K562 (cell line): ENCODE measurements at regions not wholly inside any gene's neighbourhood (a gene's known extent, or its start where the extent isn't known, plus 50 kb on each side); places are given as distances from the start of the nearest gene placed in this dataset.
A peak's percentile ranks its signal among the peaks of the same experiment; 100 is the strongest.

Experiments used
- ATAC-seq: fragments of 200-7000 bp; cut with Tn5 transposase; 3 replicates; pipeline ENCODE4 v1.9.1; 2020; ENCODE audit warnings: moderate library complexity
- BruUV-seq: library from RNA; stranded (reverse); fragments of 400-500 nt; replicated peaks from 2 replicates; lab custom pipeline; 2021; lab: Mats Ljungman, UMichigan
- CTCF ChIA-PET: fragments of 300-600 bp; formaldehyde crosslinking; extraction: SDS; loops from one replicate; lab custom pipeline; 2021; ENCODE audit warnings: low intra/inter-chr PET ratio; lab: Yijun Ruan, JAX
- POLR2A ChIA-PET: fragments of 300-600, 350-650 bp; sonication (Branson Sonifier 250); formaldehyde crosslinking; extraction: SDS; loops from one replicate; lab custom pipeline; 2021; ENCODE audit warnings: antibody characterized with exemption, inconsistent platforms; lab: Yijun Ruan, JAX
- DNase-seq, 4 experiments: peaks; one replicate each; pipeline versions ENCODE4 v3.0.0 to v3.0.0-alpha.2; 2011 to 2018; ENCODE audit warnings: low spot score in 3 of 4, mixed read lengths in 3 of 4; ENCODE audit errors: extremely low read depth in 1 of 4
- FAIRE-seq: peaks from 2 replicates; lab custom pipeline; 2011; peaks lifted over from hg19 to GRCh38; lab: Jason Lieb, UNC
- H2AFZ ChIP-seq: 2 replicates; pipeline ENCODE4 v1.6.0; 2011; ENCODE audit warnings: low read depth, low read length, control low read depth, inconsistent platforms
- H3K27ac ChIP-seq: fragments of 200-600 bp; 3 replicates; pipeline ENCODE4 v1.8.0; 2011; ENCODE audit warnings: low read depth, mild to moderate bottlenecking, control low read depth, inconsistent platforms, low read length, moderate library complexity, mixed read lengths; ENCODE audit errors: extremely low read depth
- H3K27me3 ChIP-seq, 2 experiments: fragments of 300-600 bp in 1 of 2; 2 replicates in 1 of 2; 3 replicates in 1 of 2; pipeline versions ENCODE4 v1.6.0 to v1.8.0; 2011; ENCODE audit warnings: inconsistent platforms in 2 of 2, low read length in 2 of 2, mild to moderate bottlenecking in 1 of 2, mixed read lengths in 1 of 2, moderate library complexity in 1 of 2; ENCODE audit not compliant: control insufficient read depth in 2 of 2, insufficient read depth in 2 of 2
- H3K36me3 ChIP-seq: fragments of 300-600 bp; 3 replicates; pipeline ENCODE4 v1.8.0; 2011; ENCODE audit warnings: mild to moderate bottlenecking, low read length, inconsistent platforms; ENCODE audit not compliant: control insufficient read depth, insufficient read depth
- H3K4me1 ChIP-seq, 2 experiments: fragments of 200-600 bp in 1 of 2; replicated peaks in 1 of 2; 2 replicates in 1 of 2; 3 replicates in 1 of 2; pipeline versions ENCODE4 v1.5.1 to v1.8.0; 2011; ENCODE audit warnings: inconsistent platforms in 2 of 2, low read length in 2 of 2, mild to moderate bottlenecking in 1 of 2, mixed read lengths in 1 of 2, moderate library complexity in 1 of 2; ENCODE audit not compliant: control insufficient read depth in 2 of 2, insufficient read depth in 2 of 2
- H3K4me2 ChIP-seq: 2 replicates; pipeline ENCODE4 v1.6.1; 2011; ENCODE audit warnings: low read length, control low read depth, inconsistent platforms, mixed read lengths; ENCODE audit not compliant: insufficient read depth
- H3K4me3 ChIP-seq: fragments of 200-600 bp; sonication (generic), shearing (Covaris generic); 2 replicates; pipeline ENCODE4 v1.5.1; 2016; ENCODE audit warnings: control low read depth, inconsistent platforms
- H3K79me2 ChIP-seq: fragments of 200-600 bp; 3 replicates; pipeline ENCODE4 v1.8.0; 2011; ENCODE audit warnings: low read length, inconsistent platforms; ENCODE audit not compliant: control insufficient read depth, insufficient read depth
- H3K9ac ChIP-seq, 2 experiments: 2 replicates each; pipeline versions ENCODE4 v1.6.0 to v1.6.1; 2011; ENCODE audit warnings: low read depth in 2 of 2, low read length in 2 of 2, control low read depth in 1 of 2, inconsistent platforms in 1 of 2, mild to moderate bottlenecking in 1 of 2, mixed read lengths in 1 of 2; ENCODE audit not compliant: insufficient read depth in 1 of 2
- H3K9me1 ChIP-seq: one replicate; pipeline ENCODE4 v1.6.0; 2011; ENCODE audit warnings: inconsistent platforms, mild to moderate bottlenecking, low read length, moderate library complexity; ENCODE audit not compliant: control insufficient read depth, insufficient read depth
- H3K9me3 ChIP-seq: replicated peaks from 2 replicates; pipeline ENCODE4 v1.5.1; 2011; ENCODE audit warnings: low read depth, low read length, inconsistent platforms; ENCODE audit not compliant: control insufficient read depth, insufficient read depth
- H4K20me1 ChIP-seq: replicated peaks from 2 replicates; pipeline ENCODE4 v1.6.1; 2011; ENCODE audit warnings: low read length, inconsistent platforms, mixed read lengths; ENCODE audit not compliant: control insufficient read depth, insufficient read depth
- CREB3 ChIP-seq: fragments of 450-650 bp; conservative IDR thresholded peaks from 2 replicates; pipeline ENCODE4 v1.6.1; 2016; ENCODE audit warnings: missing genetic modification characterization, low read depth, mild to moderate bottlenecking, missing compliant biosample characterization, moderate library complexity
- KHSRP ChIP-seq: fragments of 450-650 bp; IDR thresholded peaks from 2 replicates; pipeline ENCODE4 v1.6.1; 2017
- NR2C1 ChIP-seq, 2 experiments: fragments of 450-650 bp; IDR thresholded peaks; 2 replicates each; pipeline ENCODE4 v1.6.1; 2017; ENCODE audit warnings: mild to moderate bottlenecking in 2 of 2, antibody characterized with exemption in 1 of 2, inconsistent platforms in 1 of 2, missing compliant biosample characterization in 1 of 2, missing genetic modification characterization in 1 of 2
- NR2C2 ChIP-seq, 2 experiments: fragments of 200-800 bp in 1 of 2; sonication (Bioruptor generic) in 1 of 2; sonication (generic) in 1 of 2; formaldehyde crosslinking in 1 of 2; IDR thresholded peaks; 2 replicates each; pipeline versions ENCODE4 v1.6.1 to v1.8.0; 2016 to 2022; ENCODE audit warnings: mild to moderate bottlenecking in 1 of 2, missing compliant biosample characterization in 1 of 2, missing genetic modification characterization in 1 of 2, missing genetic modification reagents in 1 of 2
- RFX7 ChIP-seq: fragments of 250-450 bp; sonication (Bioruptor Pico); IDR thresholded peaks from 2 replicates; pipeline ENCODE4 v1.5.1; 2021; ENCODE audit warnings: mild to moderate bottlenecking
- ZNF24 ChIP-seq: fragments of 450-650 bp; IDR thresholded peaks from 2 replicates; pipeline ENCODE4 v1.6.1; 2016
- WGBS: fragments of 100-300 bp; shearing (Covaris generic); methylation state at CpG from one replicate; pipeline ENCODE4 v1.1.6; 2016; ENCODE audit warnings: low coverage, mixed read lengths; ENCODE audit not compliant: insufficient coverage; ENCODE audit errors: missing lambda C conversion rate; 5-methylcytosine and 5-hydroxymethylcytosine counted together
- in situ Hi-C: fragments of 300-500 bp; cut with MboI; formaldehyde crosslinking; loops from 4 replicates; pipeline ENCODE4 v1.15.0; 2018; ENCODE audit warnings: inconsistent platforms, mixed read lengths
- intact Hi-C: fragments of 100-400 bp; cut with micrococcal nuclease; formaldehyde crosslinking; loops from 2 replicates; pipeline ENCODE4 v1.14.2; 2022
- TF ChIP-seq, protein P1 (sequence below): sonication (generic); formaldehyde crosslinking; IDR thresholded peaks from 2 replicates; pipeline ENCODE4 v1.8.0; 2022; ENCODE audit warnings: mild to moderate bottlenecking, missing genetic modification reagents, borderline replicate concordance
- TF ChIP-seq, protein P2 (sequence below): sonication (generic); formaldehyde crosslinking; IDR thresholded peaks from 2 replicates; pipeline ENCODE4 v1.9.0; 2022; ENCODE audit warnings: mild to moderate bottlenecking, missing genetic modification reagents

GRCh38 chr16:5207001-5207523 lies 109.5 kb upstream of the EEF2KMT start:
- Histone ChIP-seq H3K9me3 (no peaks in the 10 kb centered on the region), H3K9me1 (no peaks in the 10 kb centered on the region), H3K9ac (no peak overlapping the region), H3K4me3 (no peak overlapping the region), H3K4me1 (peaks cover 0 to 4% of the 10 kb centered on the region in 2 experiments; a peak in 1 of 5 replicates), H3K79me2 (no peaks in the 10 kb centered on the region), H3K36me3 (no peaks in the 10 kb centered on the region), H4K20me1 (no peaks in the 10 kb centered on the region), H2AFZ (no peak overlapping the region), H3K4me2 (no peak overlapping the region), H3K27me3 (no peaks in the 10 kb centered on the region), H3K27ac (no peak overlapping the region)
- DNase-seq = no peak
- no peak for ATAC-seq
- ChIA-PET CTCF (no interaction called here), POLR2A (interaction anchor here (0.7 kb wide), 1 partner anchor 19 kb away, joined by 3 read pairs; no protein-coding TSS in a partner anchor)
- no peak for TF ChIP-seq RFX7
- TF ChIP-seq NR2C1 (IDR thresholded peaks at IDR 0.05) = peak; percentile 66; the same call in 1 of the 2 replicates
- TF ChIP-seq NR2C1 (tag; IDR thresholded peaks at IDR 0.05) = peak; percentile 50; the same call in 1 of the 2 replicates
- TF ChIP-seq NR2C2 (CRISPR knock-in tag; IDR thresholded peaks at IDR 0.05) = no peak
- TF ChIP-seq NR2C2 (tag; IDR thresholded peaks at IDR 0.05) = peak; percentile 29; the same call in 1 of the 2 replicates
- in situ Hi-C loops (no loop called here), intact Hi-C loops (no loop called here)
- FAIRE-seq = no peak
- under 1% methylated on average over 22 of the region's 26 CpGs for WGBS
- BruUV-seq = no TSS peak

GRCh38 chr16:5206331-5206990 lies 108.9 kb upstream of the EEF2KMT start:
- H3K79me2 ChIP-seq = no peaks in the 10 kb centered on the region
- DNase-seq (no peak), ATAC-seq (no peak), FAIRE-seq (no peak)
- ChIA-PET POLR2A (interaction anchor here (0.7 kb wide), 1 partner anchor 20 kb away, joined by 3 read pairs; no protein-coding TSS in a partner anchor), CTCF (no interaction called here)
- WGBS = 0% methylated on average over 4 of the region's 4 CpGs
- no peak overlapping the region for H3K4me3 ChIP-seq
- H3K9me3 ChIP-seq = no peaks in the 10 kb centered on the region
- BruUV-seq = no TSS peak
- H2AFZ ChIP-seq = no peak overlapping the region
- no peak overlapping the region for H3K4me2 ChIP-seq
- no peak overlapping the region for H3K9ac ChIP-seq
- in situ Hi-C loops (no loop called here), intact Hi-C loops (no loop called here)
- H3K9me1 ChIP-seq = no peaks in the 10 kb centered on the region
- no peaks in the 10 kb centered on the region for H3K36me3 ChIP-seq
- no peaks in the 10 kb centered on the region for H4K20me1 ChIP-seq
- H3K27ac ChIP-seq = no peak overlapping the region
- no peaks in the 10 kb centered on the region for H3K27me3 ChIP-seq
- H3K4me1 ChIP-seq = peaks cover 0 to 4% of the 10 kb centered on the region in 2 experiments; a peak in 1 of 5 replicates
- no peak for TF ChIP-seq CREB3
- TF ChIP-seq ZNF24 = no peak
- no peak for TF ChIP-seq KHSRP
- TF ChIP-seq, protein P1, sequence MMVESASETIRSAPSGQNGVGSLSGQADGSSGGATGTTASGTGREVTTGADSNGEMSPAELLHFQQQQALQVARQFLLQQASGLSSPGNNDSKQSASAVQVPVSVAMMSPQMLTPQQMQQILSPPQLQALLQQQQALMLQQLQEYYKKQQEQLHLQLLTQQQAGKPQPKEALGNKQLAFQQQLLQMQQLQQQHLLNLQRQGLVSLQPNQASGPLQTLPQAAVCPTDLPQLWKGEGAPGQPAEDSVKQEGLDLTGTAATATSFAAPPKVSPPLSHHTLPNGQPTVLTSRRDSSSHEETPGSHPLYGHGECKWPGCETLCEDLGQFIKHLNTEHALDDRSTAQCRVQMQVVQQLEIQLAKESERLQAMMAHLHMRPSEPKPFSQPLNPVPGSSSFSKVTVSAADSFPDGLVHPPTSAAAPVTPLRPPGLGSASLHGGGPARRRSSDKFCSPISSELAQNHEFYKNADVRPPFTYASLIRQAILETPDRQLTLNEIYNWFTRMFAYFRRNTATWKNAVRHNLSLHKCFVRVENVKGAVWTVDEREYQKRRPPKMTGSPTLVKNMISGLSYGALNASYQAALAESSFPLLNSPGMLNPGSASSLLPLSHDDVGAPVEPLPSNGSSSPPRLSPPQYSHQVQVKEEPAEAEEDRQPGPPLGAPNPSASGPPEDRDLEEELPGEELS = no peak
- TF ChIP-seq, protein P2, sequence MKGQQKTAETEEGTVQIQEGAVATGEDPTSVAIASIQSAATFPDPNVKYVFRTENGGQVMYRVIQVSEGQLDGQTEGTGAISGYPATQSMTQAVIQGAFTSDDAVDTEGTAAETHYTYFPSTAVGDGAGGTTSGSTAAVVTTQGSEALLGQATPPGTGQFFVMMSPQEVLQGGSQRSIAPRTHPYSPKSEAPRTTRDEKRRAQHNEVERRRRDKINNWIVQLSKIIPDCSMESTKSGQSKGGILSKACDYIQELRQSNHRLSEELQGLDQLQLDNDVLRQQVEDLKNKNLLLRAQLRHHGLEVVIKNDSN (CRISPR knock-in tag) = no peak
